HG03025 (cell line): ENCODE measurements at regions not wholly inside any gene's neighbourhood (a gene's known extent, or its start where the extent isn't known, plus 50 kb on each side); places are given as distances from the start of the nearest gene placed in this dataset.

Experiments used
- ATAC-seq: cut with Tn5 transposase; IDR thresholded peaks from one replicate; pipeline ENCODE4 v1.9.1; 2021; ENCODE audit warnings: mild to moderate bottlenecking, moderate library complexity; ENCODE audit not compliant: unreplicated experiment, low FRiP score

DNA sequence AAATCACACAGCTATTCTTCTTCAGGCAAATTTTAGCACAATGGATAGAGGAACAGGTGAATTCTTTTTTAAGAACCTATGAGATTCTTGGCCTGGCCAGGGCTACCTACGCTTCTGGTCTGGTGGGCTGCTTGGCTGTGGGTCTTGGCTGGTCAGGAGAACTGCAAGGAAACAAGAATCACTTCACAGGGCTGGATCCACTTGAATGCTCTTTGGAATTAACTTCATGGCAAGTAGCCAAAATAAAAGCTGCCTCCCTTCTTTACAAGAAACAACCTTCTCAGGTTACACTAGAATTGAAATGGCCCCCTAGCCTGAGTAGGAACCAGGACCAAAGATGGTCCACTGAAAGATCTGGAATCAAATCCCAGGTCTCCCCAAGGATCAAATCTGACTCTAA is 519.1 kb downstream of the IQCM start:
- ATAC-seq = no peak

GRCh38 chr4:149296084-149296483 is 519.6 kb downstream of the IQCM start:
- ATAC-seq = no peak

- ATAC-seq = no peak
Measured at GRCh38 chr4:149294601-149295000, 521.0 kb downstream of the IQCM start.

GRCh38 chr4:149293046-149293649 is 522.5 kb downstream of the IQCM start:
- no peak for ATAC-seq

- no peak for ATAC-seq
Measured at GRCh38 chr4:149292425-149293007, 523.1 kb downstream of the IQCM start.

GRCh38 chr4:149291463-149291862 is 524.2 kb downstream of the IQCM start:
- ATAC-seq = no peak

- ATAC-seq = no peak
Measured at GRCh38 chr4:149280806-149281205, 534.8 kb downstream of the IQCM start.

DNA sequence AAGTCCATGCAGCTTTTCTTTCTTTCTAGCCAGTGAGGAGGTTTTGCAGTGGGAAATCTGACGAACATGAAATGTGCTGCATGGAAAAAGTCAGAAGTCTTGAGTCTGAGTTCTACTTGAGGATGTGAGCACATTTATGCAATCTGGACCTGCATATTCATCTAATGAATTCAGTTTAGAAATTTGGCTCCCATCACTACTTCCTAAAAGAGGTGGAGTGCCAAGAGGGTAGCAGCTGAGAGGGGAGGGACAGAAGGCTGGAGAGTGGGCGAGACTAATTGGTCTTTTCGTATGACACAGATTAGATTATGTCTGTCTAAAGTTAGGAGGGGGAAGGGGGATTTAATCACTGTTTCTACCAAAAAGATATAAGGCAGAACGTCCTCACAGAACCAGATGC is 535.9 kb downstream of the IQCM start:
- ATAC-seq = no peak

DNA sequence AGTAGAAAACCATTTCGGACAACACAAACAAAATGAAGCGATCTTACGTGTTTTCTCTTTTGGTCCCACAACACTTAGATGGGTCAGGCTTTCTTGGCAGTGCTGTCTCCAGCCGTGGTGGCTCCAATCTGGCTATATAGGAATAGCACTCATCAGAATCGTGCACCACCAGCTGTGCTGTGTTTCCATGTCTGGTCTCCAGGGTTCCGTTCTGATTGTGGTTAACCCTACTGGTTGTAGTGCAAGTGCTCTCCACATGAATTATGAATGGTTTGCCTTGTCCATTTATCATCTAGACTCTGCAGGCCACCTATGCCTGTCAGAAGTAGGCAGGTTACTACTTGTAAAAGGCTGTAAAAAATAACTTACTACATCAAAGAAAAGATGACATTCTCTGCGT is 536.3 kb downstream of the IQCM start:
- no peak for ATAC-seq

DNA sequence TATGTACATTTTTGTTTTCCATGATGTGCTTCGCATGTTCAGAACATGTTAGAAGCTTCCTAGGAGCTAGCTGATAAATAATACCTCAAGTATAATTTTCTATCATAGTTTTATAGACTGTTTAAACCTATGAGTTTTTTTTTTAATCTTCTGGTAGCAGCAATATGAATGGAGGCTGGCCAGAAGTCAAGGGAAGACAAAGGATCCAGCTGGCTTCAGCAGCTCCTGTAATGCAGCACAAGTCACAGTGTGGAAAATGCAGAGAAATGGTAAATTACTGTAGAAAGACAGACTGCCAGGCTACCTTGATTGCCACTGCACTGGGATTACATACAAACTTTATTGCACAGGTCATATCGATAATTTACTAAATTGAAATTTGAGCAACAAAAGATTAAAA is 537.9 kb downstream of the IQCM start:
- no peak for ATAC-seq

DNA sequence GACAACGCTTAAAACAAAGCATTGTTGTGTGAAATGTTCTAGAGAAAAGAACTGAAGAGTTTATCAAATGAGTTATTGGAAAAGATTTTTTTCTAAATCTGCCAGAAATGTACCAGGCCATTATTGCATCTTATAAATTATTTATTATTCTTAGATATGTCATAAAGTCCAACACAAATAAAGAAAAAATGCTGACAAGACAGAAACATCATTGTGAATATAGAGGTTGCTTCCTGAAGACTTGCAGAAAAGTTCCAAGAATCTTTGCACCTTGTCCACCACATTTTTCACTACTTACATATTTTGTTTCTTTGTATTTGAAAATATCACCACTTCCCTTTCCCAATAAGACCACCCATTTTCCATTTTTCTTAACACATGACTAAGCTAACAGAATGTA is 545.8 kb downstream of the IQCM start:
- ATAC-seq = no peak

DNA sequence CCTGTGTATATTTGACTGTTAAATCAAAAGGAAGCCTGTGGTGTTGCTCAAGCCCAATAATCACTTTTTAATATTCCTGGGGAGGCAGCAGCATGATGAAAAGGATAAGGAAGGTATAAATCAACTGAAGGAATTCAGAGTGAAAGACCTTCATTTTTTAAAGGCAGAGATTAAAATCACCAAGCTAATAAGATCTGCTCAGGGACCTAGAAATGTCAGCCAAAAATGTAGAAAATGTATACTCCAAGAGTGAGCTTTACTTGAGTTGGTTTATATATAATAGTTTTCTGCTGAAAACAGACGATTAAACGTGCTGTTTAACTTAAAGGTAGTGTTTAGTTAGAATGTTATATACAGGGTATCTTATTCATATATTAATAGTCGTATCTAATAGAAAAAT is 549.3 kb downstream of the IQCM start:
- no peak for ATAC-seq

DNA sequence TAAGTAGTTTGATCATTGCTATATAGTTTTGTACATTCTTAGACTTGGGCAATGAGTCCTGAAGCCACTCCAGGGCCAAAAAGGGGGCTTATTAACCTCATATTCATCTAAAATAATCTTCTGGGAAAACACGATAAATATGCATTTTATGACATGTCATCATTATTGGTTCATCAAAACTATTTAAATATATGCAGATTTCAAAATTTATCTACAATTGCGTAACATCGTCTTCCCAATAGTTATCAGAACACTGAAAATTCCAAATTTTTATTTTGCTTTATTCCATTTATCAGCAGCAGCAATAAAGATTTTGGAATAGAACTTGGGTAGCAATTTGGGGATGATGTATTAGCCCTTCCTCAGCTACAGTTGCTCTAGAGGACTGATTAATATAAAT is 550.0 kb downstream of the IQCM start:
- no peak for ATAC-seq

GRCh38 chr4:149264093-149264733 is 551.4 kb downstream of the IQCM start:
- no peak for ATAC-seq

- ATAC-seq = no peak
Measured at GRCh38 chr4:149248191-149248764, 567.4 kb downstream of the IQCM start.

DNA sequence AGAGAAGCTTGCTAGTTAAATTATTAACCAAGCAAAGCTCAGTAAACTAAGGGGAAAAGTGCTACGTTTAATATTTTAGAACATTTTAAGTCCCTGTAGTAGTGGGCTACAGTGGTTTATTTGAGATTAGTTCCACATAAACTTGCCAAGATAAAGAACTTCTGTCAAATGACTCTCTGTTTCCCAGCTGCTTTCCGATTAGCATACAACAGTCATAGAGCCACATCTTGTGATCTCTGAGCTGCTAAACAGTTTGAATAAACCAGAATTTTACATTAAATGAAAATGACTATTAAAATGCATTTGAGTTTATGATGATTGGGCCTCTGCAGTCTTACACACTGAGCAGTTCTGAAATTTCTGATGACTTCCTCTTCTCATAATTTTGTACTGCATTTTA is 568.5 kb downstream of the IQCM start:
- no peak for ATAC-seq

GRCh38 chr4:149245333-149245732 is 570.3 kb downstream of the IQCM start:
- no peak for ATAC-seq

DNA sequence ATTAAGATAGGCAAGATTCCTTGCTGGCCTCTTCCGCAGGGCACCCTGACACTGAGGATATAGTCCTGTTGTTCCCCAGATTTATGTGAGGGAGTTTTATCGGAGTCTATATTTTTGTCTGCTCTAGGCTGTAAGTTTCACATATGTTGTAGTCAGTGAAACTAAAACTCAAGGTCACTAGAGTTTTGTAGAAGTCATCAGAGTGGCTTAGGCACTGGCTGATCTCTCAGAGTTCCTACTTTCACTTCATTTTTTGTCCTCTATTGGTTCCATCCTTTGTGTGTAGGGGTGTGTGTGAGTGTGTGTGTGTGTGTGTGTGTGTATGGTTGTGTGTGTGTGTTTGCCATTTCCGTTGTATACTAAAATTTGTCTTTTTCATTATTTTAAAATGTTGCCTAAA is 577.5 kb downstream of the IQCM start:
- no peak for ATAC-seq

- no peak for ATAC-seq
Measured at GRCh38 chr4:149234798-149235197, 580.8 kb downstream of the IQCM start.

- no peak for ATAC-seq
Measured at GRCh38 chr4:149223659-149224058, 592.0 kb downstream of the IQCM start.

DNA sequence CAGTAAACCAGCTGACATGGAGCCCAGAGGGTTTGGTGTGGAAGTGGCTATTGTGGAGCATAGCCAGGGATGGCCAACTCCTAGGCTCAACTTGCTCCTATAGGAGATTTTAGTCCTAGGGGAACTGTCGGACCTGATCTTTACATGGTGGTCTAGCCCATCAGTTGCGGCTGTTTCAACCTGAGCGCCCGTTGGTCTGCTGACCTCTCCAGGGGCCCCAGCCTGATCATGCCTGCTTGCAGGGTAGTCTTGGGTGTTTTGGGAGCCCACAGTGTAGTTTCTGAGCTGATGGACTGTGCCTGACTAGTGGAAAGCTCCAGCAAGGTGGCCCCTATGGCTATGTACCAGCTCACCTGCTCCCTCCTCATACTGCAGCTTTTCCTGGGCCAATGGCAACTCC is 597.0 kb downstream of the IQCM start:
- ATAC-seq = no peak

GRCh38 chr4:149214301-149214700 is 601.3 kb downstream of the IQCM start:
- no peak for ATAC-seq
